ENCODE measurements at regions not wholly inside any gene's neighbourhood (a gene's known extent, or its start where the extent isn't known, plus 50 kb on each side); places are given as distances from the start of the nearest gene placed in this dataset.

- no peaks in the 10 kb centered on the region for H3K9me3 ChIP-seq (replicated peaks in 1 of 2; ENCODE audit: control insufficient read depth in 1 of 2, insufficient read depth in 1 of 2, low read length in 2 of 2)
- no peaks in the 10 kb centered on the region for H4K20me1 ChIP-seq (ENCODE audit: insufficient read depth, low read length)
- Mint-ChIP-seq H3K4me1 (peaks cover 29% of the 10 kb centered on the region), H3K27ac (peak overlapping the region in 1 of 7 donors; percentile 21), H3K9me3 (peaks cover 0 to 2% (median 0%) of the 10 kb centered on the region in 7 donors), H3K27me3 (ENCODE audit: low read depth in 3 of 3) (peaks cover 2 to 30% (median 4%) of the 10 kb centered on the region in 3 donors), H3K36me3 (no peaks in the 10 kb centered on the region), H3K4me3 (peak overlapping the region in 1 of 2 donors; percentile 26)
- no peak overlapping the region for H3K9ac ChIP-seq (ENCODE audit: insufficient read depth, low read length, poor library complexity, severe bottlenecking)
- 65% methylated on average over 19 of the region's 28 CpGs for WGBS (ENCODE audit: insufficient coverage)
- no peak overlapping the region for H3K4me3 ChIP-seq (replicated peaks in 1 of 3; ENCODE audit: low read depth in 2 of 3, low read length in 3 of 3)
- H2AFZ ChIP-seq (ENCODE audit: insufficient read depth, low read depth, low read length, poor library complexity, severe bottlenecking), result no peak overlapping the region
- no peaks in the 10 kb centered on the region for H3K36me3 ChIP-seq (replicated peaks in 1 of 2; ENCODE audit: control insufficient read depth in 1 of 2, insufficient read depth in 2 of 2, low read length in 2 of 2)
- TF ChIP-seq CTCF (IDR thresholded peaks at IDR 0.05), result no peak
- no peak overlapping the region for H3K4me2 ChIP-seq (replicated peaks; ENCODE audit: extremely low read depth, low read length, poor library complexity, severe bottlenecking)
- intact Hi-C loops (cut with micrococcal nuclease), result no loop called here
- H3K27ac ChIP-seq (ENCODE audit: low read depth in 1 of 2, low read length in 2 of 2), result no peak overlapping the region
- H3K27me3 ChIP-seq (ENCODE audit: control insufficient read depth in 2 of 2, insufficient read depth in 2 of 2, low read length in 2 of 2), result no peaks in the 10 kb centered on the region
- no peaks in the 10 kb centered on the region for H3K79me2 ChIP-seq (ENCODE audit: insufficient read depth, low read length)
- H3K4me1 ChIP-seq (ENCODE audit: control insufficient read depth in 1 of 2, insufficient read depth in 2 of 2, low read length in 2 of 2), result peaks cover 25 to 26% of the 10 kb centered on the region in 2 donors
- DNase-seq, result no peak
Observed at GRCh38 chr15:99447497-99448371, 118.0 kb upstream of the MEF2A start.

GRCh38 chr15:99449514-99449913 lies 116.3 kb upstream of the MEF2A start:
- H3K9me3 Mint-ChIP-seq, result peaks cover 0 to 2% (median 0%) of the 10 kb centered on the region in 7 donors
- no peak overlapping the region for H3K4me3 Mint-ChIP-seq

More at GRCh38 chr15:99449514-99449913, 116.3 kb upstream of the MEF2A start:
- Histone ChIP-seq H2AFZ (ENCODE audit: insufficient read depth, low read depth, low read length, poor library complexity, severe bottlenecking) (no peak overlapping the region), H3K4me2 (replicated peaks; ENCODE audit: extremely low read depth, low read length, poor library complexity, severe bottlenecking) (no peak overlapping the region), H4K20me1 (ENCODE audit: insufficient read depth, low read length) (no peaks in the 10 kb centered on the region), H3K27ac (ENCODE audit: low read depth in 1 of 2, low read length in 2 of 2) (no peak overlapping the region), H3K9me3 (replicated peaks in 1 of 2; ENCODE audit: control insufficient read depth in 1 of 2, insufficient read depth in 1 of 2, low read length in 2 of 2) (no peaks in the 10 kb centered on the region), H3K27me3 (ENCODE audit: control insufficient read depth in 2 of 2, insufficient read depth in 2 of 2, low read length in 2 of 2) (no peaks in the 10 kb centered on the region), H3K79me2 (ENCODE audit: insufficient read depth, low read length) (no peaks in the 10 kb centered on the region), H3K4me3 (replicated peaks in 1 of 3; ENCODE audit: low read depth in 2 of 3, low read length in 3 of 3) (no peak overlapping the region), H3K36me3 (replicated peaks in 1 of 2; ENCODE audit: control insufficient read depth in 1 of 2, insufficient read depth in 2 of 2, low read length in 2 of 2) (no peaks in the 10 kb centered on the region), H3K4me1 (ENCODE audit: control insufficient read depth in 1 of 2, insufficient read depth in 2 of 2, low read length in 2 of 2) (peaks cover 43 to 44% of the 10 kb centered on the region in 2 donors), H3K9ac (ENCODE audit: insufficient read depth, low read length, poor library complexity, severe bottlenecking) (no peak overlapping the region)
- no peak for DNase-seq
- Mint-ChIP-seq H3K27me3 (ENCODE audit: low read depth in 3 of 3) (peaks cover 2 to 21% (median 3%) of the 10 kb centered on the region in 3 donors), H3K4me1 (peaks cover 47% of the 10 kb centered on the region), H3K36me3 (peaks cover 0 to 4% of the 10 kb centered on the region in 2 donors), H3K27ac (no peak overlapping the region)
- intact Hi-C loops (cut with micrococcal nuclease), result no loop called here
- TF ChIP-seq CTCF (IDR thresholded peaks at IDR 0.05), result no peak
- 100% methylated on average over 2 of the region's 4 CpGs for WGBS (ENCODE audit: insufficient coverage)
